ENCODE measurements at regions not wholly inside any gene's neighbourhood (a gene's known extent, or its start where the extent isn't known, plus 50 kb on each side); places are given as distances from the start of the nearest gene placed in this dataset.

GRCh38 chr14:103191844-103192243 lies 68.6 kb downstream of the TNFAIP2 start:
- no peak overlapping the region for H3K4me3 ChIP-seq (replicated peaks in 1 of 3; ENCODE audit: insufficient read depth in 1 of 3, low read depth in 1 of 3, low read length in 3 of 3)
- H3K4me2 ChIP-seq (ENCODE audit: insufficient read depth, low read length) = no peak overlapping the region
- no peak overlapping the region for H3K27ac ChIP-seq (ENCODE audit: insufficient read depth, low read depth, low read length)
- DNase-seq (ENCODE audit: low read depth, low spot score) (no peak), FAIRE-seq (no peak)
- no peaks in the 10 kb centered on the region for H3K9me3 ChIP-seq (replicated peaks; ENCODE audit: control insufficient read depth, insufficient read depth, low read length)
- no peaks in the 10 kb centered on the region for H4K20me1 ChIP-seq (replicated peaks; ENCODE audit: control insufficient read depth, extremely low read depth, insufficient read depth, low read length)
- H3K36me3 ChIP-seq (ENCODE audit: control insufficient read depth in 2 of 2, extremely low read depth in 1 of 2, insufficient read depth in 2 of 2, low read length in 2 of 2) = no peaks in the 10 kb centered on the region
- no peak overlapping the region for H3K9ac ChIP-seq (replicated peaks; ENCODE audit: extremely low read depth, insufficient read depth, low read length)
- intact Hi-C loops (cut with micrococcal nuclease) = no loop called here
- ChIA-PET POLR2A (no interaction called here), CTCF (interaction anchor here (1.6 to 4.6 kb wide), 4 partner anchors 11 to 100 kb away, joined by 5 to 36 read pairs (median 8); no protein-coding TSS in a partner anchor)
- H3K79me2 ChIP-seq (ENCODE audit: control insufficient read depth, insufficient read depth, low read length) = no peaks in the 10 kb centered on the region
- H3K9me1 ChIP-seq (replicated peaks; ENCODE audit: control insufficient read depth, extremely low read depth, insufficient read depth, low read length) = no peaks in the 10 kb centered on the region
- BruUV-seq (replicated peaks) = no TSS peak
- H3K27me3 ChIP-seq (ENCODE audit: control insufficient read depth in 2 of 2, insufficient read depth in 2 of 2, low read length in 2 of 2) = peaks cover 15 to 21% of the 10 kb centered on the region in 2 experiments
- no peak overlapping the region for H2AFZ ChIP-seq (ENCODE audit: low read depth, low read length)
- TF ChIP-seq CTCF (IDR thresholded peaks at IDR 0.05; ENCODE audit: extremely low read depth in 1 of 2, insufficient read depth in 1 of 2, low read depth in 1 of 2, low read length in 2 of 2) = no peak
- TF ChIP-seq POLR2A (IDR thresholded peaks at IDR 0.05; ENCODE audit: low read depth, low read length) = no peak
- TF ChIP-seq GATA2 (IDR thresholded peaks at IDR 0.05; ENCODE audit: insufficient read depth, insufficient read length, low read depth, low read length) = no peak
- TF ChIP-seq EZH2 (IDR thresholded peaks at IDR 0.05; ENCODE audit: borderline replicate concordance, low read depth, low read length, severe bottlenecking) = no peak
- TF ChIP-seq POLR2AphosphoS5 (IDR thresholded peaks at IDR 0.05; ENCODE audit: insufficient read depth, low read depth, low read length) = no peak
- no peak for TF ChIP-seq MYC (IDR thresholded peaks at IDR 0.05; ENCODE audit: low read depth, low read length)
- no peak for TF ChIP-seq FOS (IDR thresholded peaks at IDR 0.05; ENCODE audit: borderline replicate concordance, insufficient read depth, low read length)
- TF ChIP-seq, protein P1, sequence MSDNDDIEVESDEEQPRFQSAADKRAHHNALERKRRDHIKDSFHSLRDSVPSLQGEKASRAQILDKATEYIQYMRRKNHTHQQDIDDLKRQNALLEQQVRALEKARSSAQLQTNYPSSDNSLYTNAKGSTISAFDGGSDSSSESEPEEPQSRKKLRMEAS (IDR thresholded peaks at IDR 0.05; ENCODE audit: insufficient read depth, insufficient read length) = no peak
- TF ChIP-seq JUN (IDR thresholded peaks at IDR 0.05; ENCODE audit: borderline replicate concordance, insufficient read depth, insufficient read length, low read depth) = no peak
- no peaks in the 10 kb centered on the region for H3K4me1 ChIP-seq (ENCODE audit: control insufficient read depth, extremely low read depth, insufficient read depth, low read length)
- dilution Hi-C loops (cut with MboI; ENCODE audit: extremely low pct_ligation_motif_present, low sequenced_read_pairs) = no loop called here

Measured in endothelial cell of umbilical vein (primary cell).